ENCODE measurements at regions not wholly inside any gene's neighbourhood (a gene's known extent, or its start where the extent isn't known, plus 50 kb on each side); places are given as distances from the start of the nearest gene placed in this dataset.
"Not testable (repeated sequence)": the region's sequence is repeated elsewhere in the genome, so short reads cannot be mapped to it uniquely, and the experiment has no call there.

DNA sequence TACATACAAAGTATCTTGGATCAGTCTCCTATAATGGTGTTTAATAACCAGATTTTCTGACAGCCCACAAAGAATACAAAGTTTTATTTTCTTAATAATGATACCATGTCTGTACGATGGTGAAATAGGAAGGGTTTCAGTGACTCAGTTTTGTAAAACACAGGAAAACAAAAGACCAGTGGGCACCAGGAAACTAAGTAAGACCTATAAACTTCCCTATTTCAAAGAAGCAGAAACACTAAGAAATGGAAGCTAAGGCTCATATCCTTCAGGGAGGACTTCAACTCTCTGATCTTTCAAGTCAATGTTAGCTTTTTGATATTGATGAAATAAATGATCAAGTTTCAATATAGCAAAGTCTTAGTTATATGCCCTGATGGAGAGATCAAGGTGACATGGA lies 196.0 kb downstream of the DUSP6 start:
- Mint-ChIP-seq H3K27ac (peak overlapping the region; percentile 53), H3K27me3 (ENCODE audit: insufficient read depth) (no peaks in the 10 kb centered on the region), H3K9me3 (peaks cover 21% of the 10 kb centered on the region), H3K36me3 (ENCODE audit: low read depth) (peaks cover 7% of the 10 kb centered on the region), H3K4me1 (ENCODE audit: low read depth) (peaks cover 27% of the 10 kb centered on the region), H3K4me3 (no peak overlapping the region)
- no peak for DNase-seq (ENCODE audit: low spot score)
- intact Hi-C loops (cut with micrococcal nuclease) = no loop called here

DNA sequence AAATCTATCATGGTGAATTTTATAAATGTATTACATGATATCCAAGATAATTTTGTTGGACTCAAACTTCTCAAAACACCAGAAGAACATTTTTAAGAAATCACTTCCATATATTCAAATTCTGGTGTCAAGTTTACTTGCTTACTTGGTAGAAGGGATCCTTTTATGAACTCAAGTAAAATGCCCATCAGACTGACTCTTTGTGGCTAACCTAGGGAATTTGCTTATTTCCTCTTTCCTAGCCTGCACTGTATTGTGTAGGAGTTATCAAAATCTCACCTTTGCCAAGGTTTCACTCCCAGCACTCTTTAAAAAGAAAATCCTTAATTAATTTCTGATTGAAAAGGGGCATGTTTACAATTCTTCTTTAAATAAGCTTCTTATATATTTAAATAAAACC lies 196.5 kb downstream of the DUSP6 start:
- H3K36me3 Mint-ChIP-seq (ENCODE audit: low read depth) = peaks cover 7% of the 10 kb centered on the region
- peaks cover 27% of the 10 kb centered on the region for H3K4me1 Mint-ChIP-seq (ENCODE audit: low read depth)
- no peak overlapping the region for H3K4me3 Mint-ChIP-seq
- intact Hi-C loops (cut with micrococcal nuclease) = no loop called here
- no peaks in the 10 kb centered on the region for H3K27me3 Mint-ChIP-seq (ENCODE audit: insufficient read depth)
- no peak overlapping the region for H3K27ac Mint-ChIP-seq
- H3K9me3 Mint-ChIP-seq = peaks cover 27% of the 10 kb centered on the region
- no peak for DNase-seq (ENCODE audit: low spot score)

DNA sequence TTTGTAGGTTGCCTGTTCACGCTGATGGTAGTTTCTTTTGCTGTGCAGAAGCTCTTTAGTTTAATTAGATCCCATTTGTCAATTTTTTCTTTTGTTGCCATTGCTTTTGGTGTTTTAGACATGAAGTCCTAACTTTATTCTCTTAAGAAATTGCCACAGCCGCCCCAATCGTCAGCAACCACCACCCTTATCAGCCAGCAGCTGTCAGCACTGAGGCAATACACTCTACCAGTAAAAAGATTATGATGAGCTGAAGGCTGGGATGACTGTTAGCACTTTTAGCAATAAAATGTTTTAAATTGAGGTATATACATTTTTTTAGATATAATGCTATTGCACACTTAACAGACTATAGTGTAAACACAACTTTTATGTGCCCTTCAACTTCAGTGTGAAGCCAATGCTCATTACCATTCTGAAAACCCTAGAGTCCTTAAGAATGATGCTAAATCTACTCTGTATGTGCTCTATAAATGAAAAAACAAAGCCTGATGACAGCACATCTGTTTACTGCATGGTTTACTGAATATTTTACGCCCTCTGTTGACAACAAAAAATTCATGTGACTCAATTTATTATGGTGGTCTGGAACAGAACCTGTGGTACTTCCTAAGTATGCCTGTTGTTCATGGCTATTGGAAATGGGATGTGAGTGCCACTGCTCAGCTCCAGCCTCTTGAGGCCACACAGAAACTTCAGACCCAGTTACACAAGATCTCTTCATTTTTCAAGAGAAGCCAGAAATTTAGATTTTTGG lies 197.4 kb downstream of the DUSP6 start:
- intact Hi-C loops (cut with micrococcal nuclease) = no loop called here
- Mint-ChIP-seq H3K27me3 (ENCODE audit: insufficient read depth) (no peaks in the 10 kb centered on the region), H3K36me3 (ENCODE audit: low read depth) (peaks cover 7% of the 10 kb centered on the region), H3K9me3 (peaks cover 34% of the 10 kb centered on the region), H3K4me1 (ENCODE audit: low read depth) (peaks cover 27% of the 10 kb centered on the region), H3K27ac (no peak overlapping the region), H3K4me3 (no peak overlapping the region)
- no peak for DNase-seq (ENCODE audit: low spot score)

- H3K27me3 Mint-ChIP-seq (ENCODE audit: insufficient read depth) = no peaks in the 10 kb centered on the region
- no peak overlapping the region for H3K4me3 Mint-ChIP-seq
- peaks cover 27% of the 10 kb centered on the region for H3K4me1 Mint-ChIP-seq (ENCODE audit: low read depth)
- intact Hi-C loops (cut with micrococcal nuclease) = no loop called here
- H3K27ac Mint-ChIP-seq = no peak overlapping the region
- H3K9me3 Mint-ChIP-seq = peaks cover 43% of the 10 kb centered on the region
- no peak for DNase-seq (ENCODE audit: low spot score)
- peaks cover 5% of the 10 kb centered on the region for H3K36me3 Mint-ChIP-seq (ENCODE audit: low read depth)
These were observed 199.0 kb downstream of the DUSP6 start for GRCh38 chr12:89153341-89153740.

DNA sequence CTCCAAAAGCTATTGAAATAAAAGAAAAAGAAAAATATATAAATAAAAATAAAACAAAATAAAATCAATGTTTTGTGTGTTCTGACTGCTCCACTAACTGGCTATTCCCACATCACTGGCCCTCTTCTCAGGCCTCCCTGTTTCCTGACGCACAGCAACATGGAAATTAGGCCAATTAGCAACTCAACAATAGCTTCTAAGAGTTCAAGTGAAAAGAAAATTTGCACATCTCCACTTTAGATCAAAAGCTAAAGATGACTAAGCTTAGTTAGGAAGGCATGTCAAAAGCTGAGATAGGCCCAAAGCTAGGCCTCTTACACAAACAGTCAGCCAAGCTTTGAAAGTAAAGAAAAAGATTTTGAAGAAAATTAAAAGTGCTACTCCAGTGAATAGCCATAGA lies 200.8 kb downstream of the DUSP6 start:
- Mint-ChIP-seq H3K36me3 (ENCODE audit: low read depth) (peaks cover 5% of the 10 kb centered on the region), H3K27me3 (ENCODE audit: insufficient read depth) (peaks cover 3% of the 10 kb centered on the region), H3K4me1 (ENCODE audit: low read depth) (peaks cover 14% of the 10 kb centered on the region), H3K9me3 (peaks cover 45% of the 10 kb centered on the region), H3K4me3 (no peak overlapping the region), H3K27ac (no peak overlapping the region)
- intact Hi-C loops (cut with micrococcal nuclease) = no loop called here
- no peak for DNase-seq (ENCODE audit: low spot score)

DNA sequence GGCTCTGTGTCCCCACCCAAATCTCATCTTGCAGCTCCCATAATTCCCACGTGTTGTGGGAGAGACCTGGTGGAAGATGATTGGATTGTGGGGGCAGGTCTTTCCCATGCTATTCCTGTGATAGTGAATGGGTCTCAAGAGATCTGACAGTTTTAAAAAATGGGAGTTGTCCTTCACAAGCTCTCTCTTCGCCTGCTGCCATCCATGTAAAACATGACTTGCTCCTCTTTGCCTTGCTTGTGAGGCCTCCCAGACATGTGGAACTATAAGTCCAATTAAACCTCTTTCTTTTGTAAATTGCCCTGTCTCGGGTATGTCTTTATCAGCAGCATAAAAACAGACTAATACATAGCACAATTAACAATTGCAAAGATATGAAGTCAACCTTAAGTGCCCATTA lies 201.5 kb downstream of the DUSP6 start:
- H3K9me3 Mint-ChIP-seq = peaks cover 45% of the 10 kb centered on the region
- H3K27ac Mint-ChIP-seq; H3K36me3 Mint-ChIP-seq (ENCODE audit: low read depth); H3K4me1 Mint-ChIP-seq (ENCODE audit: low read depth); intact Hi-C loops (cut with micrococcal nuclease); DNase-seq (ENCODE audit: low spot score); H3K27me3 Mint-ChIP-seq (ENCODE audit: insufficient read depth); H3K4me3 Mint-ChIP-seq: not testable (repeated sequence)

- peaks cover 31% of the 10 kb centered on the region for H3K4me1 Mint-ChIP-seq (ENCODE audit: low read depth)
- H3K4me3 Mint-ChIP-seq = no peak overlapping the region
- H3K27ac Mint-ChIP-seq = no peak overlapping the region
- intact Hi-C loops (cut with micrococcal nuclease) = no loop called here
- peaks cover 1% of the 10 kb centered on the region for H3K36me3 Mint-ChIP-seq (ENCODE audit: low read depth)
- DNase-seq (ENCODE audit: low spot score) = no peak
- H3K9me3 Mint-ChIP-seq = no peaks in the 10 kb centered on the region
- peaks cover 6% of the 10 kb centered on the region for H3K27me3 Mint-ChIP-seq (ENCODE audit: insufficient read depth)
These were observed 211.6 kb downstream of the DUSP6 start for GRCh38 chr12:89140602-89141238.

- H3K36me3 Mint-ChIP-seq (ENCODE audit: low read depth) = peaks cover 1% of the 10 kb centered on the region
- H3K27ac Mint-ChIP-seq = no peak overlapping the region
- no peaks in the 10 kb centered on the region for H3K9me3 Mint-ChIP-seq
- intact Hi-C loops (cut with micrococcal nuclease) = no loop called here
- DNase-seq (ENCODE audit: low spot score) = no peak
- H3K4me3 Mint-ChIP-seq = no peak overlapping the region
- H3K27me3 Mint-ChIP-seq (ENCODE audit: insufficient read depth) = peaks cover 5% of the 10 kb centered on the region
- peaks cover 33% of the 10 kb centered on the region for H3K4me1 Mint-ChIP-seq (ENCODE audit: low read depth)
These were observed 212.2 kb downstream of the DUSP6 start for GRCh38 chr12:89140141-89140540.

- H3K27me3 Mint-ChIP-seq (ENCODE audit: insufficient read depth) = peaks cover 1% of the 10 kb centered on the region
- no peaks in the 10 kb centered on the region for H3K9me3 Mint-ChIP-seq
- H3K36me3 Mint-ChIP-seq (ENCODE audit: low read depth) = peaks cover 1% of the 10 kb centered on the region
- intact Hi-C loops (cut with micrococcal nuclease) = loop anchor here (2.0 to 10.0 kb wide), 2 partner anchors 27 to 385 kb away; partner anchors contain the start of genes GALNT4 and POC1B
- peaks cover 33% of the 10 kb centered on the region for H3K4me1 Mint-ChIP-seq (ENCODE audit: low read depth)
- DNase-seq (ENCODE audit: low spot score) = no peak
- H3K27ac Mint-ChIP-seq = no peak overlapping the region
- H3K4me3 Mint-ChIP-seq = no peak overlapping the region
These were observed 212.9 kb downstream of the DUSP6 start for GRCh38 chr12:89139390-89139789.

DNA sequence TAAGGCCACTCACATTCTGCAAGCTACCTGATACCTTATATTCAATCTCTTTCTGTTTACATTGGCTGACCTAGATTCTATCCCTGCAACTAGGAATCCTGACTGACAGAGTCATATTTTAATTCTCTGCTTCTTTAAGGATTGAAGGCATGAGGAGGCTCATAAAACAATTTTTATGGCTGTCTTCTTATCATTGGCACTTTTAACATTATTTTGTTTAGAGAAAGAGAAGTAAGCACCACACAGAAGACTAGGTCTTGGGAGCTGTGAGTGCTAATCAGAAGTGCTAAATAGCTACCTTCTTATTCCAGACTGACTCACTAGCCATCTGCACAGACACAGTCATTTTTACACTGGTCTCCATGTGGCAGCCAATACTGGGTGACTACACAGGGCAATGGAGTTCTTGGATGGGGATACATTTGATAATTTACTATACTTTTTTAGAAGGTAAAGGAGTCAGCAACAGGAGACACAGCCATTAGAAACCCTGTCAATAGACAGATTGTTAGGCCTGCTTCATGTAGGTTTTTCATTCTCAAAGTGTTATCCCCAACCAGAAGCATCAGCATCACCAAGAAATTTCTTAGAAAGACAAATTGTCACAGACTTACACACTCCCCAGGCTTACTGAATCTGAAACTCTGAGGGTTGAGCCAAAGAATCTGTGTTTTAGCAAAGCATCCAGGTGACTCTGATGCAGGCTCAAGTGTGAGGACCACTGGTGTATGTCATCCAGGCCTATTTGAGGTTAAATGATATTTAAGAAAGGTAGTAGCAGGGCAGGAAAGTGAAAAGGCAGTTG lies 214.1 kb downstream of the DUSP6 start:
- Mint-ChIP-seq H3K4me3 (peak overlapping the region; percentile 20), H3K9me3 (no peaks in the 10 kb centered on the region), H3K27ac (peak overlapping the region; percentile 73), H3K36me3 (ENCODE audit: low read depth) (peaks cover 1% of the 10 kb centered on the region), H3K4me1 (ENCODE audit: low read depth) (peaks cover 33% of the 10 kb centered on the region), H3K27me3 (ENCODE audit: insufficient read depth) (peaks cover 2% of the 10 kb centered on the region)
- peak; percentile 5 for DNase-seq (ENCODE audit: low spot score)
- intact Hi-C loops (cut with micrococcal nuclease) = loop anchor here (1.0 to 10.0 kb wide), 8 partner anchors 9 to 387 kb away; partner anchors contain the start of genes GALNT4 and POC1B

DNA sequence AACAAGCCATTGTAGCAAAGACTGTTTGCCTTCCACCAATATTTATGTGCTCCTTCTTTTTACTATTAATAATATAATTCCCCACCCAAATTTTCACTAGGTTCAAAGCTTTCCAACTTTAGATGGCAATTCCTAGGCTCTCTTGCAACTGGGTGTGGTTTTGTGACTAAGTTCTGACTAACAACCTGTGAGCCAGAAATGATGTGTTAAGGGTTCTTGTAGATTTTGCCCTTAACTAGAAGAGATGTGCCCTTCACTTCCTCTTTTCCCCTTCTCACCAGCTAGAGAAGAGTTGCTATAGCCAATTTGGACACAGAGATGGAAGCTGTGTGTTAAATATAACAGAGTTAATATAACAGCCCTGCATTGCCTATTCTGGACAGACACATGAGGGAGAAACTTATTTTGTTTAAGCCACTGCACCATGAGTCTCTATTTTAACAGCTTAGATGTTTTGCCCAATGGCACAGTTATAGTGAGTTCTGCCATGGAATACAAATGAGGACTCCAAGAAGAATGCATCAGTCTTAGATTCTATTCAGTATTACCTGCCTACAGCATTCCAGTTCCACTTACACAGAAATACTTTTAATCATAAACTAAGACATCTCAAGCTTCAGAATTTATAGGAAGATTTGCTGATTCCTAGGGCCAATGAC lies 216.2 kb downstream of the DUSP6 start:
- peaks cover 3% of the 10 kb centered on the region for H3K9me3 Mint-ChIP-seq
- no peak for DNase-seq (ENCODE audit: low spot score)
- peak overlapping the region; percentile 58 for H3K27ac Mint-ChIP-seq
- intact Hi-C loops (cut with micrococcal nuclease) = loop anchor here (2.0 to 10.0 kb wide), 2 partner anchors 63 to 389 kb away; partner anchors contain the start of genes GALNT4 and POC1B
- H3K36me3 Mint-ChIP-seq (ENCODE audit: low read depth) = peaks cover 4% of the 10 kb centered on the region
- peaks cover 33% of the 10 kb centered on the region for H3K4me1 Mint-ChIP-seq (ENCODE audit: low read depth)
- H3K27me3 Mint-ChIP-seq (ENCODE audit: insufficient read depth) = peaks cover 2% of the 10 kb centered on the region
- no peak overlapping the region for H3K4me3 Mint-ChIP-seq

- H3K36me3 Mint-ChIP-seq (ENCODE audit: low read depth) = peaks cover 6% of the 10 kb centered on the region
These were observed 218.0 kb downstream of the DUSP6 start for GRCh38 chr12:89134213-89134770.

More at GRCh38 chr12:89134213-89134770, 218.0 kb downstream of the DUSP6 start:
- no peak overlapping the region for H3K27ac Mint-ChIP-seq
- intact Hi-C loops (cut with micrococcal nuclease) = loop anchor here (10.0 kb wide), 1 partner anchor 391 kb away; the partner anchor contains the start of genes GALNT4 and POC1B
- no peak overlapping the region for H3K4me3 Mint-ChIP-seq
- DNase-seq (ENCODE audit: low spot score) = no peak
- H3K4me1 Mint-ChIP-seq (ENCODE audit: low read depth) = peaks cover 33% of the 10 kb centered on the region
- peaks cover 2% of the 10 kb centered on the region for H3K27me3 Mint-ChIP-seq (ENCODE audit: insufficient read depth)
- H3K9me3 Mint-ChIP-seq = peaks cover 5% of the 10 kb centered on the region

All from activated T-helper 1 cell treated with anti-CD3 and anti-CD28 coated beads, Interleukin-12 subunit alpha, Interleukin-12 subunit beta, Interleukin-2, Interleukin-4 antibody, amounts not matched to agents 30 ng/mL and 10 ng/mL and 1 ng/mL, durations not matched to agents 14 hours and 24 hours and 36 hours (primary cell).